A549 (cell line): ENCODE measurements at regions not wholly inside any gene's neighbourhood (a gene's known extent, or its start where the extent isn't known, plus 50 kb on each side); places are given as distances from the start of the nearest gene placed in this dataset.

Experiments used
- ATAC-seq, 2 experiments: fragments of 200-7000 bp in 1 of 2; fragments of >200 bp in 1 of 2; cut with Nextera tagmentation in 1 of 2; cut with Tn5 transposase in 1 of 2; 3 replicates each; pipeline versions ENCODE4 v1.8.0 to v1.9.1; 2018 to 2020; ENCODE audit warnings: mild to moderate bottlenecking in 1 of 2, moderate library complexity in 1 of 2
- CTCF ChIA-PET: fragments of 300-600 bp; sonication (Branson Sonifier 250); formaldehyde crosslinking; extraction: SDS; loops from one replicate; lab custom pipeline; 2021; ENCODE audit warnings: antibody characterized with exemption, inconsistent platforms; lab: Yijun Ruan, JAX
- POLR2A ChIA-PET: fragments of 350-600 bp; formaldehyde crosslinking; extraction: SDS; loops from one replicate; lab custom pipeline; 2021; ENCODE audit warnings: antibody characterized with exemption, inconsistent platforms; lab: Yijun Ruan, JAX
- DNase-seq, 2 experiments: peaks; one replicate each; pipeline versions ENCODE4 v3.0.0 to v3.0.0-alpha.2; 2011 to 2016; ENCODE audit warnings: low read depth in 1 of 2, low spot score in 1 of 2
- FAIRE-seq: peaks from 2 replicates; lab custom pipeline; 2011; peaks lifted over from hg19 to GRCh38; lab: Jason Lieb, UNC
- H3K27ac ChIP-seq, 2 experiments: fragments of >200 bp; sonication (Bioruptor Twin); formaldehyde crosslinking; 3 replicates each; pipeline ENCODE4 v1.5.1; 2016 to 2017
- H3K4me1 ChIP-seq: fragments of >200 bp; sonication (Bioruptor Twin); formaldehyde crosslinking; 3 replicates; pipeline ENCODE4 v1.6.1; 2016
- H3K4me2 ChIP-seq: fragments of >200 bp; sonication (Bioruptor Twin); formaldehyde crosslinking; 3 replicates; pipeline ENCODE4 v1.6.1; 2016
- H3K4me3 ChIP-seq: fragments of >200 bp; sonication (Bioruptor Twin); formaldehyde crosslinking; 3 replicates; pipeline ENCODE4 v1.5.1; 2016
- H3K9me3 ChIP-seq: fragments of >200 bp; sonication (Bioruptor Twin); formaldehyde crosslinking; 3 replicates; pipeline ENCODE4 v1.6.1; 2016
- BHLHE40 ChIP-seq: IDR thresholded peaks from 2 replicates; pipeline ENCODE4 v1.6.1; 2012; ENCODE audit warnings: low read depth, low read length, inconsistent platforms
- CBX2 ChIP-seq: fragments of 200-600 bp; sonication (generic); IDR thresholded peaks from 2 replicates; pipeline ENCODE4 v1.6.1; 2016; ENCODE audit warnings: low read depth, mild to moderate bottlenecking, borderline replicate concordance
- CBX8 ChIP-seq: fragments of 200-600 bp; sonication (generic); IDR thresholded peaks from 2 replicates; pipeline ENCODE4 v1.6.1; 2016
- CEBPB ChIP-seq, 2 experiments: fragments of >200 bp in 1 of 2; sonication (Bioruptor Twin) in 1 of 2; formaldehyde crosslinking in 1 of 2; IDR thresholded peaks; 2 replicates each; pipeline ENCODE4 v1.6.1; 2012 to 2016
- CTCF ChIP-seq: fragments of >200 bp; sonication (Bioruptor Twin); formaldehyde crosslinking; IDR thresholded peaks from 3 replicates; pipeline ENCODE4 v1.5.1; 2016
- EHF ChIP-seq: fragments of 250-450 bp; sonication (Bioruptor Pico); IDR thresholded peaks from 2 replicates; pipeline ENCODE4 v1.5.0; 2020; ENCODE audit warnings: mild to moderate bottlenecking
- EP300 ChIP-seq, 2 experiments: fragments of >200 bp; sonication (Bioruptor Twin); formaldehyde crosslinking; IDR thresholded peaks; 2 replicates in 1 of 2; 3 replicates in 1 of 2; pipeline ENCODE4 v1.6.1; 2016 to 2017
- FOSL2 ChIP-seq, 2 experiments: fragments of 450-650 bp in 1 of 2; fragments of >200 bp in 1 of 2; sonication (Bioruptor Twin) in 1 of 2; formaldehyde crosslinking; IDR thresholded peaks; 2 replicates each; pipeline versions ENCODE4 v1.5.0 to v1.6.1; 2016 to 2020; ENCODE audit warnings: mild to moderate bottlenecking in 1 of 2, moderate library complexity in 1 of 2
- FOXS1 ChIP-seq: fragments of 250-450 bp; sonication (Bioruptor Pico); IDR thresholded peaks from 2 replicates; pipeline ENCODE4 v1.5.0; 2020; ENCODE audit warnings: mild to moderate bottlenecking, moderate library complexity
- GATA3 ChIP-seq: IDR thresholded peaks from 2 replicates; pipeline ENCODE4 v1.6.1; 2012; ENCODE audit warnings: borderline replicate concordance
- HES2 ChIP-seq: fragments of >200 bp; sonication (Bioruptor Twin); formaldehyde crosslinking; IDR thresholded peaks from 2 replicates; pipeline ENCODE4 v1.6.1; 2016
- HMGXB4 ChIP-seq: fragments of 250-450 bp; sonication (Bioruptor Pico); IDR thresholded peaks from 2 replicates; pipeline ENCODE4 v1.5.0; 2021; ENCODE audit warnings: mild to moderate bottlenecking, moderate library complexity, borderline replicate concordance
- HOXB13 ChIP-seq: fragments of 250-450 bp; sonication (Bioruptor Pico); IDR thresholded peaks from 2 replicates; pipeline ENCODE4 v1.5.0; 2020; ENCODE audit warnings: low read depth, mild to moderate bottlenecking, moderate library complexity
- HOXB5 ChIP-seq: fragments of 250-450 bp; sonication (Bioruptor Pico); IDR thresholded peaks from 2 replicates; pipeline ENCODE4 v1.5.0; 2020; ENCODE audit warnings: mild to moderate bottlenecking, moderate library complexity
- JUNB ChIP-seq: fragments of >200 bp; sonication (Bioruptor Twin); formaldehyde crosslinking; IDR thresholded peaks from 2 replicates; pipeline ENCODE4 v1.6.1; 2016
- MYC ChIP-seq: IDR thresholded peaks from 2 replicates; pipeline ENCODE4 v1.6.1; 2012; ENCODE audit warnings: mild to moderate bottlenecking, inconsistent platforms, low read length, improper control_type of control experiment, borderline replicate concordance
- NR3C1 ChIP-seq: fragments of >200 bp; sonication (Bioruptor Twin); formaldehyde crosslinking; IDR thresholded peaks from 3 replicates; pipeline ENCODE4 v1.6.1; 2017
- PHF8 ChIP-seq: fragments of 200-600 bp; sonication (generic); IDR thresholded peaks from 2 replicates; pipeline ENCODE4 v1.6.1; 2016; ENCODE audit warnings: low read depth, mild to moderate bottlenecking, antibody characterized with exemption, moderate library complexity, borderline replicate concordance
- POLR2A ChIP-seq: IDR thresholded peaks from 2 replicates; pipeline ENCODE4 v1.6.1; 2012; ENCODE audit warnings: mild to moderate bottlenecking, low read length
- TFCP2L1 ChIP-seq: fragments of 250-450 bp; sonication (Bioruptor Pico); IDR thresholded peaks from 2 replicates; pipeline ENCODE4 v1.5.0; 2021; ENCODE audit warnings: mild to moderate bottlenecking
- ZC3H11A ChIP-seq: fragments of 450-650 bp; IDR thresholded peaks from 2 replicates; pipeline ENCODE4 v1.6.1; 2014; ENCODE audit warnings: antibody characterized with exemption, mild to moderate bottlenecking
- ZNF302 ChIP-seq: fragments of 250-450 bp; sonication (Bioruptor Pico); IDR thresholded peaks from 2 replicates; pipeline ENCODE4 v1.9.0; 2021; ENCODE audit warnings: inconsistent platforms, mild to moderate bottlenecking, moderate library complexity
- WGBS: methylation state at CpG from one replicate; pipeline ENCODE4 v1.1.6; 2017; ENCODE audit errors: missing lambda C conversion rate; 5-methylcytosine and 5-hydroxymethylcytosine counted together
- TF ChIP-seq, protein P1 (sequence below): fragments of >200 bp; sonication (Bioruptor Twin); formaldehyde crosslinking; IDR thresholded peaks from 3 replicates; pipeline ENCODE4 v1.6.1; 2016
- TF ChIP-seq, protein P2 (sequence below): fragments of 200-600 bp; sonication (generic); IDR thresholded peaks from 2 replicates; pipeline ENCODE4 v1.6.1; 2016; ENCODE audit warnings: antibody characterized with exemption, mild to moderate bottlenecking, moderate library complexity

DNA sequence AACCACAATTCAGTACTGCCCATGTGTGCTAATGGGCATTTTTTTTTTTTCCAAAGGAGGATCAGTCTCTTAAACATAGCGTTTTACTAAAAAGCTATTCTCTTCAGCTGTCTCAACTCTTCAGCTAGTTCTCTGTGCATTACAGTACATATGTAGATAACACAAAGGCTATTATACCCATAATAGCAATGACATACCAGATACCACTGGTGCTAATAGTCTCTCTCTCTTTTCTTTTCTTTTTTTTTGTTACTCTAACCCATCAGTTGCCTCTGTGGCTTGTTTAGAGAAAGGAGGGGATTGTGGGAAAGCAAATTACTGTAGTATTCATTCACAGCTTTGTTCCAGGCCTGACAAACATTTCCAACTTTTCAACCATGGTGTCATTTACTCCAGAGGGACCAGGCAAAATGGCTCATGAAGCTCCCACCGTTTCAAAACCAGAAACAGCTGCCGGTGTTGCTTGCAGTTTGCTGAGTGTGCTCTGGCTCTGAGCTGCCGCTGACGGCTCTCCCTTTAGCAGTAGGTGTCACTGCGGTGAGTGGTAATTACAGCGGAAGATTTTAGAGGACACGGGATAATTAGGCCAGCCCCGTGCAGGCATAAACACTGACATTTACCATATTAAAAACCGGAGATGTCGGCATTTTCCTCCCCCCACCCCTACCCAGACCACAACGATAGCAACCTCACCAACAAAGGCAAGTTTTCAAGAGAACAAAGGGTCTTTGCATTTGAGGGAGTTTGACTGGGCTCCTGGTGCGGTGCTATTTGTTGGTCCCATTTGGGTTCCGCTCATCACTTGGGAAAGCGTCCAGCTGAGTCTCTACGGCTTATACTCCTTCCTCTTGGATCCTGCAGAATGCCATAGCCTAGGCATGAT lies 1005.5 kb downstream of the KCNMA1 start:
- no peak overlapping the region for H3K4me3 ChIP-seq
- no peak for TF ChIP-seq HOXB13 (CRISPR knock-in tag)
- TF ChIP-seq FOSL2 (IDR thresholded peaks at IDR 0.05) = no peak
- no peak for TF ChIP-seq FOSL2 (CRISPR knock-in tag; IDR thresholded peaks at IDR 0.05)
- no peak for TF ChIP-seq POLR2A
- TF ChIP-seq HOXB5 (CRISPR knock-in tag) = no peak
- TF ChIP-seq ZC3H11A = no peak
- no peak for TF ChIP-seq CTCF
- no peak for TF ChIP-seq PHF8
- TF ChIP-seq MYC = no peak
- no peak for TF ChIP-seq EP300 (IDR thresholded peaks at IDR 0.05)
- TF ChIP-seq NR3C1 = no peak
- no peak for TF ChIP-seq CBX2
- no peak for TF ChIP-seq CEBPB (IDR thresholded peaks at IDR 0.05)
- no peak for TF ChIP-seq JUNB
- TF ChIP-seq, protein P1, sequence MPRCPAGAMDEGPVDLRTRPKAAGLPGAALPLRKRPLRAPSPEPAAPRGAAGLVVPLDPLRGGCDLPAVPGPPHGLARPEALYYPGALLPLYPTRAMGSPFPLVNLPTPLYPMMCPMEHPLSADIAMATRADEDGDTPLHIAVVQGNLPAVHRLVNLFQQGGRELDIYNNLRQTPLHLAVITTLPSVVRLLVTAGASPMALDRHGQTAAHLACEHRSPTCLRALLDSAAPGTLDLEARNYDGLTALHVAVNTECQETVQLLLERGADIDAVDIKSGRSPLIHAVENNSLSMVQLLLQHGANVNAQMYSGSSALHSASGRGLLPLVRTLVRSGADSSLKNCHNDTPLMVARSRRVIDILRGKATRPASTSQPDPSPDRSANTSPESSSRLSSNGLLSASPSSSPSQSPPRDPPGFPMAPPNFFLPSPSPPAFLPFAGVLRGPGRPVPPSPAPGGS = no peak
- TF ChIP-seq, all 56 proteins: peak for 0
- H3K4me2 ChIP-seq = no peak overlapping the region
- no peak overlapping the region for H3K27ac ChIP-seq
- no peaks in the 10 kb centered on the region for H3K9me3 ChIP-seq
- FAIRE-seq = no peak
- 71% methylated on average over 16 of the region's 16 CpGs for WGBS
- no peaks in the 10 kb centered on the region for H3K4me1 ChIP-seq
- POLR2A ChIA-PET = no interaction called here
- CTCF ChIA-PET = no interaction called here
- no peak for ATAC-seq
- no peak for DNase-seq

GRCh38 chr10:76631036-76631670 lies 1006.5 kb downstream of the KCNMA1 start:
- POLR2A ChIA-PET = interaction anchor here (0.6 kb wide), 1 partner anchor 129 kb away, joined by 3 read pairs; no protein-coding TSS in a partner anchor
- no peak for DNase-seq
- 77% methylated on average over 5 of the region's 5 CpGs for WGBS
- no peak for ATAC-seq
- H3K4me3 ChIP-seq = no peak overlapping the region
- H3K4me1 ChIP-seq = no peaks in the 10 kb centered on the region
- no peaks in the 10 kb centered on the region for H3K9me3 ChIP-seq
- no peak for FAIRE-seq
- H3K4me2 ChIP-seq = no peak overlapping the region
- CTCF ChIA-PET = interaction anchor here (1.3 kb wide), 1 partner anchor 16 kb away, joined by 4 read pairs; no protein-coding TSS in a partner anchor
- no peak overlapping the region for H3K27ac ChIP-seq
- TF ChIP-seq TFCP2L1 (CRISPR knock-in tag) = no peak
- TF ChIP-seq GATA3 = no peak
- TF ChIP-seq BHLHE40 = no peak
- no peak for TF ChIP-seq EP300 (IDR thresholded peaks at IDR 0.05)
- TF ChIP-seq FOXS1 = no peak

DNA sequence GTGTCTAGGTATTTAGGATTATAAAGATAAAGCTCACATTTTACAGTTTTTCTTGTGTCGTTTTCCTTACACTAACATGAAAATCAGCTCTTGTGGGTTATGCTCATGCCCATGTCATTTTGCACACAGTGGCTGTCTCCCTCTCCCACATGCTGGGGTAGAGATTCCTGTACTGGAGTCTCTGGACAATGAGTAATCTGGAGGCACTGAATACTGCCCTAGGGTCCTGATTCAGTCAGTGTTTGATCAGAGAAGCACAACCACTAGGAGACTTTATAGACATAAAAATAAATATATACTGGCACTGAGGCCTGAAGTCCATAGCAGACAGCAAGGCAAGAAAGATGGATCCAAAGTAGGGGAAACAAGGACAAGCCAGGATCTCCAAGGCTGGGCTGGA lies 1008.8 kb downstream of the KCNMA1 start:
- WGBS = 6% methylated on average over 1 of the region's 1 CpG
- Histone ChIP-seq H3K27ac (no peak overlapping the region), H3K4me3 (no peak overlapping the region), H3K4me2 (no peak overlapping the region), H3K4me1 (no peaks in the 10 kb centered on the region), H3K9me3 (no peaks in the 10 kb centered on the region)
- ChIA-PET CTCF (no interaction called here), POLR2A (no interaction called here)
- ATAC-seq = no peak
- no peak for FAIRE-seq
- DNase-seq = no peak
- TF ChIP-seq, protein P2, sequence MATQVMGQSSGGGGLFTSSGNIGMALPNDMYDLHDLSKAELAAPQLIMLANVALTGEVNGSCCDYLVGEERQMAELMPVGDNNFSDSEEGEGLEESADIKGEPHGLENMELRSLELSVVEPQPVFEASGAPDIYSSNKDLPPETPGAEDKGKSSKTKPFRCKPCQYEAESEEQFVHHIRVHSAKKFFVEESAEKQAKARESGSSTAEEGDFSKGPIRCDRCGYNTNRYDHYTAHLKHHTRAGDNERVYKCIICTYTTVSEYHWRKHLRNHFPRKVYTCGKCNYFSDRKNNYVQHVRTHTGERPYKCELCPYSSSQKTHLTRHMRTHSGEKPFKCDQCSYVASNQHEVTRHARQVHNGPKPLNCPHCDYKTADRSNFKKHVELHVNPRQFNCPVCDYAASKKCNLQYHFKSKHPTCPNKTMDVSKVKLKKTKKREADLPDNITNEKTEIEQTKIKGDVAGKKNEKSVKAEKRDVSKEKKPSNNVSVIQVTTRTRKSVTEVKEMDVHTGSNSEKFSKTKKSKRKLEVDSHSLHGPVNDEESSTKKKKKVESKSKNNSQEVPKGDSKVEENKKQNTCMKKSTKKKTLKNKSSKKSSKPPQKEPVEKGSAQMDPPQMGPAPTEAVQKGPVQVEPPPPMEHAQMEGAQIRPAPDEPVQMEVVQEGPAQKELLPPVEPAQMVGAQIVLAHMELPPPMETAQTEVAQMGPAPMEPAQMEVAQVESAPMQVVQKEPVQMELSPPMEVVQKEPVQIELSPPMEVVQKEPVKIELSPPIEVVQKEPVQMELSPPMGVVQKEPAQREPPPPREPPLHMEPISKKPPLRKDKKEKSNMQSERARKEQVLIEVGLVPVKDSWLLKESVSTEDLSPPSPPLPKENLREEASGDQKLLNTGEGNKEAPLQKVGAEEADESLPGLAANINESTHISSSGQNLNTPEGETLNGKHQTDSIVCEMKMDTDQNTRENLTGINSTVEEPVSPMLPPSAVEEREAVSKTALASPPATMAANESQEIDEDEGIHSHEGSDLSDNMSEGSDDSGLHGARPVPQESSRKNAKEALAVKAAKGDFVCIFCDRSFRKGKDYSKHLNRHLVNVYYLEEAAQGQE = no peak
- no peak for TF ChIP-seq POLR2A
- TF ChIP-seq CBX2 = no peak
- TF ChIP-seq EHF (CRISPR knock-in tag) = no peak
- no peak for TF ChIP-seq JUNB
- TF ChIP-seq ZNF302 (CRISPR knock-in tag) = no peak
- no peak for TF ChIP-seq HOXB5 (CRISPR knock-in tag)
- TF ChIP-seq HES2 = no peak
- no peak for TF ChIP-seq CBX8
- TF ChIP-seq HMGXB4 (CRISPR knock-in tag) = no peak
